Spleen (tissue), 11 donors: ENCODE measurements at regions not wholly inside any gene's neighbourhood (a gene's known extent, or its start where the extent isn't known, plus 50 kb on each side); places are given as distances from the start of the nearest gene placed in this dataset.

Experiments
- DNase-seq: peaks from one replicate; pipeline ENCODE4 v3.0.0-alpha.2; 2020
- H3K27ac ChIP-seq, 8 donors: fragments of 200-600 bp; sonication (generic) in 7 of 8; 1 replicate in 4 of 8; 2 replicates in 4 of 8; pipeline versions ENCODE4 v1.5.0 to v1.8.0; 2016 to 2021; ENCODE audit warnings: inconsistent platforms in 4 of 8, mild to moderate bottlenecking in 4 of 8, moderate library complexity in 1 of 8
- H3K27me3 ChIP-seq, 7 donors: fragments of 200-600 bp; sonication (generic) in 6 of 7; replicated peaks in 1 of 7; 1 replicate in 4 of 7; 2 replicates in 3 of 7; pipeline versions ENCODE4 v1.5.0 to v1.8.0; 2016 to 2021; ENCODE audit warnings: inconsistent platforms in 3 of 7, mild to moderate bottlenecking in 1 of 7
- H3K36me3 ChIP-seq, 6 donors: fragments of 200-600 bp; sonication (generic) in 5 of 6; 1 replicate in 4 of 6; 2 replicates in 2 of 6; pipeline versions ENCODE4 v1.5.0 to v1.8.0; 2016 to 2021; ENCODE audit warnings: inconsistent platforms in 2 of 6
- H3K4me1 ChIP-seq, 6 donors: fragments of 200-600 bp; sonication (generic) in 5 of 6; 1 replicate in 3 of 6; 2 replicates in 3 of 6; pipeline versions ENCODE4 v1.5.0 to v1.8.0; 2016 to 2021; ENCODE audit warnings: inconsistent platforms in 3 of 6
- H3K4me3 ChIP-seq, 8 donors: fragments of 200-600 bp; sonication (generic) in 7 of 8; 1 replicate in 4 of 8; 2 replicates in 4 of 8; pipeline versions ENCODE4 v1.5.0 to v1.8.0; 2016 to 2021; ENCODE audit warnings: inconsistent platforms in 4 of 8, mild to moderate bottlenecking in 4 of 8, moderate library complexity in 2 of 8
- H3K9me3 ChIP-seq, 8 donors: fragments of 200-600 bp; sonication (generic) in 7 of 8; 1 replicate in 4 of 8; 2 replicates in 4 of 8; pipeline versions ENCODE4 v1.5.0 to v1.8.0; 2016 to 2021; ENCODE audit warnings: inconsistent platforms in 4 of 8
- CTCF ChIP-seq, 11 experiments: fragments of 200-600 bp in 7 of 11; fragments of 450-650 bp in 4 of 11; sonication (generic) in 4 of 11; IDR thresholded peaks in 8 of 11; conservative IDR thresholded peaks in 3 of 11; 1 replicate in 7 of 11; 2 replicates in 4 of 11; pipeline versions ENCODE4 v1.4.0 to v1.8.0; 2016 to 2021; ENCODE audit warnings: antibody characterized with exemption in 11 of 11, inconsistent platforms in 4 of 11, mild to moderate bottlenecking in 1 of 11
- POLR2A ChIP-seq, 3 donors: fragments of 450-650 bp; IDR thresholded peaks; one replicate each; pipeline ENCODE4 v1.5.1; 2017; ENCODE audit warnings: antibody characterized with exemption in 3 of 3, mild to moderate bottlenecking in 1 of 3
- POLR2AphosphoS5 ChIP-seq, 3 donors: sonication (generic); formaldehyde crosslinking; IDR thresholded peaks; one replicate each; pipeline ENCODE4 v1.5.1; 2017; ENCODE audit warnings: antibody characterized with exemption in 3 of 3
- WGBS, 5 donors: extraction: QIAGEN DNeasy Blood & Tissue Kit in 3 of 5; methylation state at CpG; one replicate each; pipeline versions ENCODE4 v1.1.5 to v1.1.7; 2013 to 2018; 5-methylcytosine and 5-hydroxymethylcytosine counted together
- intact Hi-C: fragments of 100-400 bp; cut with DNase I; formaldehyde crosslinking; loops from one replicate; pipeline ENCODE4 v1.15.0; 2023; ENCODE audit warnings: low total_unique reads
- donor health status: healthy with polysubstance abuse.
- donor health status: DM: no; HTN: no; CAD: no; lungs with moderate emphysema.
- donor health status: DM: no; HTN: no; CAD: no.
- donor health status: Bipolar disorder and iron deficiency.
- donor health status: healthy.
- donor health status: DM: no; HTN: no; CAD: no.
- donor health status: DM: yes; HTN: yes; CAD: no.

- no peak for TF ChIP-seq POLR2AphosphoS5 (IDR thresholded peaks at IDR 0.05)
- no peak for TF ChIP-seq CTCF (IDR thresholded peaks at IDR 0.05 in 8 of 11, conservative IDR thresholded peaks at IDR 0.05 in 3 of 11)
- TF ChIP-seq POLR2A (IDR thresholded peaks at IDR 0.05), result no peak
- intact Hi-C loops, result no loop called here
- DNase-seq, result no peak
- Histone ChIP-seq H3K4me3 (no peak overlapping the region), H3K4me1 (peaks cover 0 to under 1% (median 0%) of the 10 kb centered on the region in 6 donors), H3K36me3 (no peaks in the 10 kb centered on the region), H3K27me3 (no peaks in the 10 kb centered on the region), H3K9me3 (no peaks in the 10 kb centered on the region), H3K27ac (no peak overlapping the region)
- WGBS, 5 donors, result 70 to 93% (median 87%) methylated on average over 7 to 8 of the region's 8 CpGs
Measured at GRCh38 chr6:14851281-14851680, 394.6 kb upstream of the JARID2 start.

- no peaks in the 10 kb centered on the region for H3K36me3 ChIP-seq
- intact Hi-C loops, result no loop called here
- DNase-seq, result no peak
- TF ChIP-seq POLR2AphosphoS5 (IDR thresholded peaks at IDR 0.05), result no peak
- TF ChIP-seq POLR2A (IDR thresholded peaks at IDR 0.05), result no peak
- TF ChIP-seq CTCF (IDR thresholded peaks at IDR 0.05 in 8 of 11, conservative IDR thresholded peaks at IDR 0.05 in 3 of 11), result no peak
- H3K4me1 ChIP-seq, result peaks cover 0 to 11% (median 6%) of the 10 kb centered on the region in 6 donors
- H3K27me3 ChIP-seq, result no peaks in the 10 kb centered on the region
- WGBS, 5 donors, result 86 to 96% (median 93%) methylated on average over 5 of the region's 5 CpGs
- H3K27ac ChIP-seq, result no peak overlapping the region
- no peaks in the 10 kb centered on the region for H3K9me3 ChIP-seq
- H3K4me3 ChIP-seq, result no peak overlapping the region
Measured at GRCh38 chr6:14852375-14852774, 393.5 kb upstream of the JARID2 start.

GRCh38 chr6:14856177-14856576 lies 389.7 kb upstream of the JARID2 start:
- no peak overlapping the region for H3K4me3 ChIP-seq
- TF ChIP-seq POLR2AphosphoS5 (IDR thresholded peaks at IDR 0.05) (no peak), POLR2A (IDR thresholded peaks at IDR 0.05) (no peak), CTCF (IDR thresholded peaks at IDR 0.05 in 8 of 11, conservative IDR thresholded peaks at IDR 0.05 in 3 of 11) (no peak)
- intact Hi-C loops, result no loop called here
- no peaks in the 10 kb centered on the region for H3K27me3 ChIP-seq
- H3K36me3 ChIP-seq, result no peaks in the 10 kb centered on the region
- 95 to 99% (median 97%) methylated on average over 7 of the region's 7 CpGs for WGBS, 5 donors
- DNase-seq, result no peak
- H3K9me3 ChIP-seq, result no peaks in the 10 kb centered on the region
- no peak overlapping the region for H3K27ac ChIP-seq
- peaks cover 0 to 28% (median 8%) of the 10 kb centered on the region in 6 donors for H3K4me1 ChIP-seq

- DNase-seq, result no peak
- intact Hi-C loops, result no loop called here
- Histone ChIP-seq H3K4me1 (peaks cover 0 to 35% (median 8%) of the 10 kb centered on the region in 6 donors), H3K27ac (peak overlapping the region in 5 of 8 donors; percentile 41 to 73 (median 60)), H3K4me3 (peak overlapping the region in 1 of 8 donors; percentile 57), H3K36me3 (no peaks in the 10 kb centered on the region), H3K9me3 (no peaks in the 10 kb centered on the region), H3K27me3 (no peaks in the 10 kb centered on the region)
- TF ChIP-seq POLR2AphosphoS5 (IDR thresholded peaks at IDR 0.05) (no peak), CTCF (IDR thresholded peaks at IDR 0.05 in 8 of 11, conservative IDR thresholded peaks at IDR 0.05 in 3 of 11) (no peak), POLR2A (IDR thresholded peaks at IDR 0.05) (no peak)
- 83 to 95% (median 93%) methylated on average over 9 of the region's 9 CpGs for WGBS, 5 donors
Measured at GRCh38 chr6:14857001-14857400, 388.9 kb upstream of the JARID2 start.
